Activated B cell treated with CpG ODN at 0.5 μM for 24 hours (primary cell): ENCODE measurements at regions not wholly inside any gene's neighbourhood (a gene's known extent, or its start where the extent isn't known, plus 50 kb on each side); places are given as distances from the start of the nearest gene placed in this dataset.

Experiments
- ATAC-seq: fragments of 200-7000 bp; cut with Tn5 transposase; one replicate; pipeline ENCODE4 v1.10.0; 2021; ENCODE audit warnings: low read depth, mild to moderate bottlenecking, moderate library complexity
- CTCF ChIA-PET: fragments of 350-600 bp; sonication (Branson Sonifier 250); formaldehyde crosslinking; loops from one replicate; lab custom pipeline; 2021; ENCODE audit warnings: antibody characterized with exemption; lab: Charles Lee
- POLR2A ChIA-PET: fragments of 350-600 bp; sonication (Branson Sonifier 250); formaldehyde crosslinking; loops from one replicate; lab custom pipeline; 2021; ENCODE audit warnings: antibody characterized with exemption; lab: Charles Lee
- DNase-seq: peaks from one replicate; pipeline ENCODE4 v3.0.0; 2022
- H3K27ac Mint-ChIP-seq: one replicate; pipeline ENCODE4 v1.8.0; 2020; ENCODE audit warnings: mixed read lengths
- H3K27me3 Mint-ChIP-seq: one replicate; pipeline ENCODE4 v1.8.0; 2021; ENCODE audit warnings: mixed read lengths
- H3K36me3 Mint-ChIP-seq: one replicate; pipeline ENCODE4 v1.8.0; 2021; ENCODE audit warnings: low read depth, mixed read lengths
- H3K4me1 Mint-ChIP-seq: one replicate; pipeline ENCODE4 v1.8.0; 2021; ENCODE audit warnings: mixed read lengths
- H3K4me3 Mint-ChIP-seq: one replicate; pipeline ENCODE4 v1.8.0; 2020; ENCODE audit warnings: mild to moderate bottlenecking, mixed read lengths
- H3K9me3 Mint-ChIP-seq: one replicate; pipeline ENCODE4 v1.8.0; 2020; ENCODE audit warnings: mixed read lengths
- intact Hi-C: fragments of 100-400 bp; cut with micrococcal nuclease; formaldehyde crosslinking; loops from one replicate; pipeline ENCODE4 v1.15.1; 2024
- TF ChIP-seq, protein P1 (sequence below): fragments of 200-600 bp; IDR thresholded peaks from one replicate; pipeline ENCODE4 v1.8.0; 2022; ENCODE audit warnings: antibody characterized with exemption, mild to moderate bottlenecking

- ChIA-PET POLR2A (no interaction called here), CTCF (no interaction called here)
- intact Hi-C loops = no loop called here
- no peak overlapping the region for H3K27ac Mint-ChIP-seq
- H3K4me3 Mint-ChIP-seq = no peak overlapping the region
- no peaks in the 10 kb centered on the region for H3K9me3 Mint-ChIP-seq
- TF ChIP-seq, protein P1, sequence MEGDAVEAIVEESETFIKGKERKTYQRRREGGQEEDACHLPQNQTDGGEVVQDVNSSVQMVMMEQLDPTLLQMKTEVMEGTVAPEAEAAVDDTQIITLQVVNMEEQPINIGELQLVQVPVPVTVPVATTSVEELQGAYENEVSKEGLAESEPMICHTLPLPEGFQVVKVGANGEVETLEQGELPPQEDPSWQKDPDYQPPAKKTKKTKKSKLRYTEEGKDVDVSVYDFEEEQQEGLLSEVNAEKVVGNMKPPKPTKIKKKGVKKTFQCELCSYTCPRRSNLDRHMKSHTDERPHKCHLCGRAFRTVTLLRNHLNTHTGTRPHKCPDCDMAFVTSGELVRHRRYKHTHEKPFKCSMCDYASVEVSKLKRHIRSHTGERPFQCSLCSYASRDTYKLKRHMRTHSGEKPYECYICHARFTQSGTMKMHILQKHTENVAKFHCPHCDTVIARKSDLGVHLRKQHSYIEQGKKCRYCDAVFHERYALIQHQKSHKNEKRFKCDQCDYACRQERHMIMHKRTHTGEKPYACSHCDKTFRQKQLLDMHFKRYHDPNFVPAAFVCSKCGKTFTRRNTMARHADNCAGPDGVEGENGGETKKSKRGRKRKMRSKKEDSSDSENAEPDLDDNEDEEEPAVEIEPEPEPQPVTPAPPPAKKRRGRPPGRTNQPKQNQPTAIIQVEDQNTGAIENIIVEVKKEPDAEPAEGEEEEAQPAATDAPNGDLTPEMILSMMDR = no peak
- ATAC-seq (no peak), DNase-seq (no peak)
- no peaks in the 10 kb centered on the region for H3K27me3 Mint-ChIP-seq
- peaks cover 15% of the 10 kb centered on the region for H3K4me1 Mint-ChIP-seq
- no peaks in the 10 kb centered on the region for H3K36me3 Mint-ChIP-seq
These were observed 261.4 kb downstream of the CTH start for GRCh38 chr1:70672442-70672888.

DNA sequence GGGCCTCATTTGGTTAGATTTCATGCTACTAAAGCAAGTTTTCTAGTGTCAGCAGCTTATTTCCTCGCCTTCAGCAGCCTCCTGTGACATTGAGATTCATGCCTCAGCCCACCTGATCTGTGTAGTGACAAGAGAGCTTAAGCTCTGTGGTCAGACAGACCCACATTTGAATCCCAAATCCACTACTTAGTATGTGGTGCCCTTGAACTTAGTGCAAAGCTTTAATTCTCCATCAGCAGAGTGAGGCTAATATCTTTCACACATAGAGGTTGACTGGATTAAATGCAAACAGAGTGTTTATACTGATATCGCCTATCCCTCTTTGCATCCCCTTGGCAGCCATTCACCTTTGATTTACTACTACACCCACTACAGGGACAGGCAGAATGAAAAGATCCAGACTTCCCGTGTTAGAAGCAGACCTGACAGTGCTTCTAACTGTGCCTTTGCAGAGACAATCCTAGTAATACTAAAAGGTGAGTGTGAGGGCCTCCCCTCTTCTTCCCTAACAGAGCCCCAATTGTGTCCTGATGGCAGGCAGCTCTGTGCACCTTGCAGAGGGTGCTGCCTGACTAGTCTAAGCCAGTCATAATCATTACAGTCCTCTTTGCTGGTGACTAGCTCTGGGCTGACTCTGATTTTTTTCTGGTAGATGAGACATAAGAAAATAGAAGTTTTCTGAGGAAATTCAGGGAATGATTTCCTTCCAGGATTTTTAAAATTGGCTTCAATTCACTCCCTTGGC is 264.0 kb downstream of the CTH start:
- ChIA-PET CTCF (interaction anchor here (0.8 kb wide), 1 partner anchor 167 kb away, joined by 3 read pairs; no protein-coding TSS in a partner anchor), POLR2A (no interaction called here)
- Mint-ChIP-seq H3K4me3 (no peak overlapping the region), H3K4me1 (peaks cover 15% of the 10 kb centered on the region), H3K9me3 (no peaks in the 10 kb centered on the region), H3K27ac (no peak overlapping the region), H3K36me3 (no peaks in the 10 kb centered on the region), H3K27me3 (no peaks in the 10 kb centered on the region)
- TF ChIP-seq, protein P1 = no peak
- intact Hi-C loops = no loop called here
- DNase-seq = no peak
- no peak for ATAC-seq

DNA sequence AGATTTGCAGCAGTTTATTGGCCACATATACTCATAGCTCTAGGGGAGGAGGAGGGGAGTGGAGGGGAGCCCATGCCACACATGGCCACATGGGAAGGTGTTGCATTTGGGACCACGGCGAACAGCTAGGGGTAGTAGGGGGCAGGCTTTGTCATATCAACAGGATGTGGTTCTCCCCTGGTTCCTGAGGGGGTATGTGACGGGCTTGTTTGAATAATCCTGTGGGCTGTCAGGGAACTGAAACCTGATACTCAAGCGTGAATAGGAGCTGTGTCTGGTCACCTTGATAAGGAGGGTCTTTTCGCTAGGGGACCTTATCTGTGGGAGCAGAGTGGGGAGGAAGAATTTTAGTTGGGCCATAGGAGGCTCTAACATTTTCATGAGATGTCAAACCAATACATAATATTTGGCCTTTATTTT is 264.7 kb downstream of the CTH start:
- no peak overlapping the region for H3K27ac Mint-ChIP-seq
- ATAC-seq = no peak
- CTCF ChIA-PET = no interaction called here
- intact Hi-C loops = no loop called here
- no peak overlapping the region for H3K4me3 Mint-ChIP-seq
- H3K36me3 Mint-ChIP-seq = no peaks in the 10 kb centered on the region
- H3K9me3 Mint-ChIP-seq = no peaks in the 10 kb centered on the region
- POLR2A ChIA-PET = no interaction called here
- TF ChIP-seq, protein P1 = no peak
- H3K4me1 Mint-ChIP-seq = peaks cover 15% of the 10 kb centered on the region
- no peak for DNase-seq
- H3K27me3 Mint-ChIP-seq = no peaks in the 10 kb centered on the region

DNA sequence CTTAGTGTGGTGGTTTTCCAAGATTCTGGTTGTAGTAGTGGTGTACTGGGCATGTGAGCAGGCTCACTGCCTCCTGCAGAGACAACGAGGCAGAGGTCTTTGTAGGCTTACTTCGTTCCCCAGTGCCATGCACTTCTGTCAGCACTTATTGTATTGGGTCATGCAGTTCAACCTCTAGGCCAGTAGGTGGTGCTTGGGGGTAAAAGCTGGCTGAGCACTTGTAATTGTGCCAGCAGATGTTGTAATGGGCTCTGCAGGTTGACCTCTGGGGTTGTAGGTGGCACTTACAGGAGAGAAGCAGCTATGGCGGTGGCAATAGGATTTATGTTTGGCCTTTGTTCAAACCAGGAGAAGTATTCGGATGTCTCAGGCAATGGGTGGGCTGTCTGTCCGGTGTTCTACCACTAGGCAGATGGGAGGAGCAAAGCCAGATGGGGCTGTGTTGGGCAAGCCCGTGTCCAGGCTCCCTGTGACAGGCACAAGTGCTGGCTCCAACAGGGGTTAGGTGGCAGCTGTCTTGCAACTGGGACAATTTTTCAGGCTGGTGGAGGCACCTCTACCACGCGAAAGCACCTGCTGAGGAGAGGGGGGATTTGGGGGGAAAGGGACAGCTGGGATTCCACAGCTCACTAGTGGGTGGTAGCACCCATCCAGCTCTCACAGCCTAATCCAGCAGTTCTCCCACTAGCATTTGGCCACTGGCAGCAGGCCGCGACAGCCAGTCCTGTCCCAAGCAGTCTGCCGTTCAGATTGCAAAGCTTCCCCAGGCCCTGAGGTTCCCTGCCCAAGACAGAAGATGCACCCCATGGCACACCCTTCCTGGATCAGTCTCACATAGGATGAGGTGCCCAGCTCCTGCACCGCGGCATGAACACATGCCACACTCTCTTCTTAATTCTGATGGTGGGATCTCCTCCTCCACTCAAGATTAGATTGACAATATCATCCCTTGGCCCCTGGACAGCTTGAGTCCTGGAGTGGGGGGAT is 274.5 kb downstream of the CTH start:
- Mint-ChIP-seq H3K27me3 (peaks cover 12% of the 10 kb centered on the region), H3K9me3 (no peaks in the 10 kb centered on the region), H3K4me3 (no peak overlapping the region), H3K27ac (no peak overlapping the region), H3K36me3 (no peaks in the 10 kb centered on the region), H3K4me1 (no peaks in the 10 kb centered on the region)
- intact Hi-C loops = loop anchor here (1.0 kb wide), 1 partner anchor 365 kb away; no protein-coding TSS in a partner anchor
- ChIA-PET CTCF (interaction anchor here (1.0 to 1.7 kb wide), 3 partner anchors 9 to 364 kb away, joined by 4 to 9 read pairs (median 6); no protein-coding TSS in a partner anchor), POLR2A (no interaction called here)
- ATAC-seq = peak; percentile 77
- peak; percentile 18 for DNase-seq
- TF ChIP-seq, protein P1 = no peak

DNA sequence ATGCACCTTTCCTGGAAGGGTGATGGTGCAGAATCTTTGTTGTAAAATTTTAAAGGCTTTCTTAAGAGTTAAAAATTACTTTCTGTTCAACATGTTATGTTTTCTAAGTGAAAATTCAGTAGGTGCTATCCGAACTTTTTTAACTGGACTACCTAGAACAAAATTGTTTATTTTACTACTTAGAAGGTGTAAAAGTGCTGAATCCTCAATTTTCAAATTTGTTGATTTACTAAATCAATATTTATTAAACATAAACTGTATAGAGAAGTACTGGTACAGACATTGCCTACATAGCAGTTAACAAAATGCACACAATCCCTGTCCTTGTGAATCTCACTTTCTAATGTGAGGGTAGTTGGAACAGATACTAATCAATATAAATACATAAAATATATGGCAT is 277.5 kb downstream of the CTH start:
- Mint-ChIP-seq H3K4me1 (no peaks in the 10 kb centered on the region), H3K4me3 (no peak overlapping the region), H3K9me3 (no peaks in the 10 kb centered on the region), H3K36me3 (no peaks in the 10 kb centered on the region), H3K27ac (no peak overlapping the region), H3K27me3 (peaks cover 13% of the 10 kb centered on the region)
- POLR2A ChIA-PET = no interaction called here
- no peak for DNase-seq
- intact Hi-C loops = no loop called here
- TF ChIP-seq, protein P1 = no peak
- CTCF ChIA-PET = no interaction called here
- no peak for ATAC-seq
